ENCODE measurements at regions not wholly inside any gene's neighbourhood (a gene's known extent, or its start where the extent isn't known, plus 50 kb on each side); places are given as distances from the start of the nearest gene placed in this dataset.

DNA sequence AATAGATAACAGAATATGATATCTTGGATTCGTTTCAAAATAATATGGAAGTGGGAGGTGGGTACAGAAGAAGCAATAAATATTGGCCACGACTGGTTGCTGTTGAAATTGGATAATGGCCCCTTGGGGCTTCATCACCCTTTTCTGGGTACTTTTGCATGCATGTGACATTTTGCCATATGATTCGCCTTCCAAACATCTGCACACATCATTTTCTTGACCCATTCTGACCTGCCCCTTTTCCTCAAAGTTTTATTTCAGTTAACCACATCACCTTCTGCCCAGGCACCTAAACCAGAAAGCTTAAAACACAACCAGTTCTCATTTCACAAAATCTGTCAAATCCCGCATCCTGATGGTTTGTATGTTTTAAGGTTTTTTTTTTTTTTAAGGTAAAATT lies 116.7 kb upstream of the AGAP1 start:
- Histone ChIP-seq H2AFZ (ENCODE audit: low read depth, low read length) (no peak overlapping the region), H3K36me3 (ENCODE audit: control insufficient read depth in 2 of 2, extremely low read depth in 1 of 2, insufficient read depth in 2 of 2, low read length in 2 of 2) (no peaks in the 10 kb centered on the region), H3K4me1 (ENCODE audit: control insufficient read depth, extremely low read depth, insufficient read depth, low read length) (no peaks in the 10 kb centered on the region), H3K4me3 (replicated peaks in 1 of 3; ENCODE audit: insufficient read depth in 1 of 3, low read depth in 1 of 3, low read length in 3 of 3) (no peak overlapping the region), H3K9ac (replicated peaks; ENCODE audit: extremely low read depth, insufficient read depth, low read length) (no peak overlapping the region), H3K9me1 (replicated peaks; ENCODE audit: control insufficient read depth, extremely low read depth, insufficient read depth, low read length) (no peaks in the 10 kb centered on the region), H3K79me2 (ENCODE audit: control insufficient read depth, insufficient read depth, low read length) (no peaks in the 10 kb centered on the region), H4K20me1 (replicated peaks; ENCODE audit: control insufficient read depth, extremely low read depth, insufficient read depth, low read length) (no peaks in the 10 kb centered on the region), H3K9me3 (replicated peaks; ENCODE audit: control insufficient read depth, insufficient read depth, low read length) (no peaks in the 10 kb centered on the region), H3K27ac (ENCODE audit: insufficient read depth, low read depth, low read length) (no peak overlapping the region), H3K4me2 (ENCODE audit: insufficient read depth, low read length) (no peak overlapping the region), H3K27me3 (ENCODE audit: control insufficient read depth in 2 of 2, insufficient read depth in 2 of 2, low read length in 2 of 2) (no peaks in the 10 kb centered on the region)
- no peak for DNase-seq (ENCODE audit: low read depth, low spot score)
- FAIRE-seq = no peak
- no TSS peak for BruUV-seq (replicated peaks)
- dilution Hi-C loops (cut with MboI; ENCODE audit: extremely low pct_ligation_motif_present, low sequenced_read_pairs) = no loop called here
- intact Hi-C loops (cut with micrococcal nuclease) = no loop called here
- ChIA-PET POLR2A (no interaction called here), CTCF (no interaction called here)
- no peak for TF ChIP-seq JUN (IDR thresholded peaks at IDR 0.05; ENCODE audit: borderline replicate concordance, insufficient read depth, insufficient read length, low read depth)
- TF ChIP-seq EZH2 (IDR thresholded peaks at IDR 0.05; ENCODE audit: borderline replicate concordance, low read depth, low read length, severe bottlenecking) = no peak
- no peak for TF ChIP-seq MYC (IDR thresholded peaks at IDR 0.05; ENCODE audit: low read depth, low read length)
- no peak for TF ChIP-seq GATA2 (IDR thresholded peaks at IDR 0.05; ENCODE audit: insufficient read depth, insufficient read length, low read depth, low read length)
- TF ChIP-seq POLR2AphosphoS5 (IDR thresholded peaks at IDR 0.05; ENCODE audit: insufficient read depth, low read depth, low read length) = no peak
- TF ChIP-seq FOS (IDR thresholded peaks at IDR 0.05; ENCODE audit: borderline replicate concordance, insufficient read depth, low read length) = no peak
- TF ChIP-seq, protein P1, sequence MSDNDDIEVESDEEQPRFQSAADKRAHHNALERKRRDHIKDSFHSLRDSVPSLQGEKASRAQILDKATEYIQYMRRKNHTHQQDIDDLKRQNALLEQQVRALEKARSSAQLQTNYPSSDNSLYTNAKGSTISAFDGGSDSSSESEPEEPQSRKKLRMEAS (IDR thresholded peaks at IDR 0.05; ENCODE audit: insufficient read depth, insufficient read length) = no peak
- TF ChIP-seq, protein P2, sequence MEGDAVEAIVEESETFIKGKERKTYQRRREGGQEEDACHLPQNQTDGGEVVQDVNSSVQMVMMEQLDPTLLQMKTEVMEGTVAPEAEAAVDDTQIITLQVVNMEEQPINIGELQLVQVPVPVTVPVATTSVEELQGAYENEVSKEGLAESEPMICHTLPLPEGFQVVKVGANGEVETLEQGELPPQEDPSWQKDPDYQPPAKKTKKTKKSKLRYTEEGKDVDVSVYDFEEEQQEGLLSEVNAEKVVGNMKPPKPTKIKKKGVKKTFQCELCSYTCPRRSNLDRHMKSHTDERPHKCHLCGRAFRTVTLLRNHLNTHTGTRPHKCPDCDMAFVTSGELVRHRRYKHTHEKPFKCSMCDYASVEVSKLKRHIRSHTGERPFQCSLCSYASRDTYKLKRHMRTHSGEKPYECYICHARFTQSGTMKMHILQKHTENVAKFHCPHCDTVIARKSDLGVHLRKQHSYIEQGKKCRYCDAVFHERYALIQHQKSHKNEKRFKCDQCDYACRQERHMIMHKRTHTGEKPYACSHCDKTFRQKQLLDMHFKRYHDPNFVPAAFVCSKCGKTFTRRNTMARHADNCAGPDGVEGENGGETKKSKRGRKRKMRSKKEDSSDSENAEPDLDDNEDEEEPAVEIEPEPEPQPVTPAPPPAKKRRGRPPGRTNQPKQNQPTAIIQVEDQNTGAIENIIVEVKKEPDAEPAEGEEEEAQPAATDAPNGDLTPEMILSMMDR (IDR thresholded peaks at IDR 0.05; ENCODE audit: extremely low read depth in 1 of 2, insufficient read depth in 1 of 2, low read depth in 1 of 2, low read length in 2 of 2) = no peak
